ENCODE measurements at regions not wholly inside any gene's neighbourhood (a gene's known extent, or its start where the extent isn't known, plus 50 kb on each side); places are given as distances from the start of the nearest gene placed in this dataset.

DNA sequence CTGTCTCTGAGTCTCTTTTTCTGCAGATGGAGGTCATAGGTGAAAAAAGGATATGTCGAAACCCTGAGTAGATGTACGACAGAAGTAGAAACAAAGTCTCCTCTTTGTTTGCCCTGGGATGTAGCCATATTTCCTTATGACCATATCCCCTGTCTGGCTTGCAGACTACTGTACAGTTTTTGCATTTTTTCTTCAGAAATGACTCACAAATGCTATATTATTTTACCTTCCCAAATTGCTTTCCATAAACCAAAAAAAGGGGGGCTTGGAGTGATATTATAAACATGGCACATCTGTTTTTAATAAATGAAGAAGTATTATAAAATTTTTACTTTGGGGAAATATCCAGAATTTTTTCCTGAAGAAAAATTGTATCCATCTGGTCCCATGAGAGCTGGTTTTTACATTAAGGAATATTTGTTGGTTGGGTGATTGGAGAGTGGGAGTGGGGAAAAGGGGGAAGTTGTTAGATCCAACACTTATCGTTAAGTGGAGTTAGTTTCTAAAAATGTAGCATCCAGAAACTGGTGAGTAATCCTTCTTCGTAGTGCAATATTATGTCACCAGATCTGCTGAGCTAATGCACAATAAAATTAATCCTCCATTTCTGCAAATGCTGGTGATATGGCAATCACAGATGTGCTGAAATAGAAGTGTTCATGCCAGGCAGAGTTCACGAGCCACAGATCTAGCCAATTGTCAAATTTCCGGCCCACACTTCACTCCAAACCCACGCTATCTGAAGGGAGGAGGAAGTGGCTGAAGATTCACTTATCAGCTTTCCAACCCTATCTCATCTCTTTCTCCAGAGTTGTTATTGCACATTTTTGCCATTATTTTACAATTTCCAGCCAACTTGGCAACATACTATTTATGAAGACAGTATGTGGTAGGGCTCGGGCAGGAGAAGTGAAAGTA is 313.6 kb upstream of the ATP11B start:
- no peaks in the 10 kb centered on the region for H3F3A ChIP-seq (ENCODE audit: control insufficient read depth, insufficient read depth)
- H4K20me1 ChIP-seq (ENCODE audit: control insufficient read depth, insufficient read depth, low read depth, low read length) = no peaks in the 10 kb centered on the region
- no peaks in the 10 kb centered on the region for H3K9me3 ChIP-seq (ENCODE audit: control insufficient read depth, insufficient read depth, low read length)
- no peaks in the 10 kb centered on the region for H3K36me3 ChIP-seq (ENCODE audit: control insufficient read depth, low read length)
- H3K27me3 ChIP-seq (ENCODE audit: control insufficient read depth, low read length) = no peaks in the 10 kb centered on the region
- TF ChIP-seq CTCF (IDR thresholded peaks at IDR 0.05; ENCODE audit: low read depth, low read length, poor library complexity, severe bottlenecking) (no peak), EZH2phosphoT487 (IDR thresholded peaks at IDR 0.05; ENCODE audit: borderline replicate concordance, low read length) (no peak)
- H3K79me2 ChIP-seq (ENCODE audit: control insufficient read depth, low read length) = no peaks in the 10 kb centered on the region
- H3K27ac ChIP-seq (ENCODE audit: low read depth, low read length) = no peak overlapping the region
- H3K4me2 ChIP-seq (ENCODE audit: low read length) = no peak overlapping the region
- H3K9me2 ChIP-seq (replicated peaks; ENCODE audit: control insufficient read depth, low read length) = no peaks in the 10 kb centered on the region
- H3K4me1 ChIP-seq (ENCODE audit: control insufficient read depth, low read length) = no peaks in the 10 kb centered on the region
- H3K4me3 ChIP-seq (ENCODE audit: low read length) = no peak overlapping the region

- H3K79me2 ChIP-seq (ENCODE audit: control insufficient read depth, low read length) = no peaks in the 10 kb centered on the region
- TF ChIP-seq EZH2phosphoT487 (IDR thresholded peaks at IDR 0.05; ENCODE audit: borderline replicate concordance, low read length) (no peak), CTCF (IDR thresholded peaks at IDR 0.05; ENCODE audit: low read depth, low read length, poor library complexity, severe bottlenecking) (no peak)
- no peaks in the 10 kb centered on the region for H3K4me1 ChIP-seq (ENCODE audit: control insufficient read depth, low read length)
- no peaks in the 10 kb centered on the region for H3F3A ChIP-seq (ENCODE audit: control insufficient read depth, insufficient read depth)
- no peak overlapping the region for H3K27ac ChIP-seq (ENCODE audit: low read depth, low read length)
- H3K4me3 ChIP-seq (ENCODE audit: low read length) = no peak overlapping the region
- H4K20me1 ChIP-seq (ENCODE audit: control insufficient read depth, insufficient read depth, low read depth, low read length) = no peaks in the 10 kb centered on the region
- H3K9me3 ChIP-seq (ENCODE audit: control insufficient read depth, insufficient read depth, low read length) = no peaks in the 10 kb centered on the region
- no peaks in the 10 kb centered on the region for H3K27me3 ChIP-seq (ENCODE audit: control insufficient read depth, low read length)
- no peaks in the 10 kb centered on the region for H3K36me3 ChIP-seq (ENCODE audit: control insufficient read depth, low read length)
- no peaks in the 10 kb centered on the region for H3K9me2 ChIP-seq (replicated peaks; ENCODE audit: control insufficient read depth, low read length)
- no peak overlapping the region for H3K4me2 ChIP-seq (ENCODE audit: low read length)
These were observed 310.6 kb upstream of the ATP11B start for GRCh38 chr3:182482705-182483104.

- no peaks in the 10 kb centered on the region for H3K27me3 ChIP-seq (ENCODE audit: control insufficient read depth, low read length)
- TF ChIP-seq CTCF (IDR thresholded peaks at IDR 0.05; ENCODE audit: low read depth, low read length, poor library complexity, severe bottlenecking) (no peak), EZH2phosphoT487 (IDR thresholded peaks at IDR 0.05; ENCODE audit: borderline replicate concordance, low read length) (no peak)
These were observed 308.6 kb upstream of the ATP11B start for GRCh38 chr3:182484682-182485081.

More at GRCh38 chr3:182484682-182485081, 308.6 kb upstream of the ATP11B start:
- no peaks in the 10 kb centered on the region for H3K36me3 ChIP-seq (ENCODE audit: control insufficient read depth, low read length)
- H4K20me1 ChIP-seq (ENCODE audit: control insufficient read depth, insufficient read depth, low read depth, low read length) = no peaks in the 10 kb centered on the region
- H3K4me2 ChIP-seq (ENCODE audit: low read length) = no peak overlapping the region
- no peaks in the 10 kb centered on the region for H3K79me2 ChIP-seq (ENCODE audit: control insufficient read depth, low read length)
- no peak overlapping the region for H3K4me3 ChIP-seq (ENCODE audit: low read length)
- H3K27ac ChIP-seq (ENCODE audit: low read depth, low read length) = no peak overlapping the region
- no peaks in the 10 kb centered on the region for H3F3A ChIP-seq (ENCODE audit: control insufficient read depth, insufficient read depth)
- no peaks in the 10 kb centered on the region for H3K9me2 ChIP-seq (replicated peaks; ENCODE audit: control insufficient read depth, low read length)
- H3K4me1 ChIP-seq (ENCODE audit: control insufficient read depth, low read length) = no peaks in the 10 kb centered on the region
- H3K9me3 ChIP-seq (ENCODE audit: control insufficient read depth, insufficient read depth, low read length) = no peaks in the 10 kb centered on the region
